HL-60 (cell line): ENCODE measurements at regions not wholly inside any gene's neighbourhood (a gene's known extent, or its start where the extent isn't known, plus 50 kb on each side); places are given as distances from the start of the nearest gene placed in this dataset.

Experiments
- DNase-seq, 2 experiments: peaks; one replicate each; pipeline ENCODE4 v3.0.0-alpha.2; 2010 to 2020; ENCODE audit warnings: low read depth in 1 of 2, low spot score in 1 of 2
- H3K27ac ChIP-seq: fragments of 250-450 bp; sonication (Bioruptor Pico); replicated peaks from 2 replicates; pipeline ENCODE4 v1.5.1; 2020; ENCODE audit warnings: mild to moderate bottlenecking, moderate library complexity
- H3K27me3 ChIP-seq: fragments of 250-450 bp; sonication (Bioruptor Pico); 2 replicates; pipeline ENCODE4 v1.5.1; 2021; ENCODE audit warnings: mild to moderate bottlenecking, moderate library complexity; ENCODE audit not compliant: insufficient read depth, poor library complexity, severe bottlenecking
- H3K4me3 ChIP-seq: replicated peaks from 2 replicates; pipeline ENCODE4 v1.5.1; 2011; ENCODE audit warnings: mild to moderate bottlenecking, control low read depth, low read length; ENCODE audit not compliant: insufficient read depth
- GABPA ChIP-seq: IDR thresholded peaks from 2 replicates; pipeline ENCODE4 v1.6.1; 2012; ENCODE audit warnings: low read depth
- POLR2AphosphoS5 ChIP-seq: IDR thresholded peaks from 2 replicates; pipeline ENCODE4 v1.6.1; 2012; ENCODE audit warnings: low read depth
- REST ChIP-seq: IDR thresholded peaks from 2 replicates; pipeline ENCODE4 v1.6.1; 2012; ENCODE audit warnings: low read depth; ENCODE audit not compliant: insufficient replicate concordance
- SPI1 ChIP-seq: IDR thresholded peaks from 2 replicates; pipeline ENCODE4 v1.6.1; 2012; ENCODE audit warnings: low read depth, mild to moderate bottlenecking, borderline replicate concordance
- TF ChIP-seq, protein P1 (sequence below): IDR thresholded peaks from one replicate; pipeline ENCODE4 v1.5.1; 2011; ENCODE audit warnings: low read length, control low read depth, inconsistent platforms; ENCODE audit not compliant: insufficient read depth

GRCh38 chr21:28174701-28175100, 818.0 kb downstream of the LTN1 start:
- DNase-seq: no peak
- Histone ChIP-seq H3K27me3 (no peaks in the 10 kb centered on the region), H3K4me3 (no peak overlapping the region), H3K27ac (no peak overlapping the region)
- TF ChIP-seq REST: no peak
- no peak for TF ChIP-seq SPI1
- no peak for TF ChIP-seq POLR2AphosphoS5
- no peak for TF ChIP-seq GABPA
- TF ChIP-seq, protein P1, sequence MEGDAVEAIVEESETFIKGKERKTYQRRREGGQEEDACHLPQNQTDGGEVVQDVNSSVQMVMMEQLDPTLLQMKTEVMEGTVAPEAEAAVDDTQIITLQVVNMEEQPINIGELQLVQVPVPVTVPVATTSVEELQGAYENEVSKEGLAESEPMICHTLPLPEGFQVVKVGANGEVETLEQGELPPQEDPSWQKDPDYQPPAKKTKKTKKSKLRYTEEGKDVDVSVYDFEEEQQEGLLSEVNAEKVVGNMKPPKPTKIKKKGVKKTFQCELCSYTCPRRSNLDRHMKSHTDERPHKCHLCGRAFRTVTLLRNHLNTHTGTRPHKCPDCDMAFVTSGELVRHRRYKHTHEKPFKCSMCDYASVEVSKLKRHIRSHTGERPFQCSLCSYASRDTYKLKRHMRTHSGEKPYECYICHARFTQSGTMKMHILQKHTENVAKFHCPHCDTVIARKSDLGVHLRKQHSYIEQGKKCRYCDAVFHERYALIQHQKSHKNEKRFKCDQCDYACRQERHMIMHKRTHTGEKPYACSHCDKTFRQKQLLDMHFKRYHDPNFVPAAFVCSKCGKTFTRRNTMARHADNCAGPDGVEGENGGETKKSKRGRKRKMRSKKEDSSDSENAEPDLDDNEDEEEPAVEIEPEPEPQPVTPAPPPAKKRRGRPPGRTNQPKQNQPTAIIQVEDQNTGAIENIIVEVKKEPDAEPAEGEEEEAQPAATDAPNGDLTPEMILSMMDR: no peak

GRCh38 chr21:28174006-28174405, 818.7 kb downstream of the LTN1 start:
- no peak overlapping the region for H3K4me3 ChIP-seq
- TF ChIP-seq GABPA (no peak), POLR2AphosphoS5 (no peak), REST (no peak), SPI1 (no peak)
- TF ChIP-seq, protein P1: no peak
- H3K27ac ChIP-seq: no peak overlapping the region
- H3K27me3 ChIP-seq: no peaks in the 10 kb centered on the region
- no peak for DNase-seq

GRCh38 chr21:28172376-28172775, 820.3 kb downstream of the LTN1 start:
- H3K4me3 ChIP-seq: no peak overlapping the region
- DNase-seq: no peak
- no peaks in the 10 kb centered on the region for H3K27me3 ChIP-seq
- TF ChIP-seq, protein P1: no peak
- TF ChIP-seq POLR2AphosphoS5: no peak
- no peak for TF ChIP-seq GABPA
- no peak for TF ChIP-seq REST
- no peak for TF ChIP-seq SPI1
- no peak overlapping the region for H3K27ac ChIP-seq
